Liver (tissue), 2 donors: ENCODE measurements at regions not wholly inside any gene's neighbourhood (a gene's known extent, or its start where the extent isn't known, plus 50 kb on each side); places are given as distances from the start of the nearest gene placed in this dataset.

Experiments
- FOXA1 ChIP-seq: IDR thresholded peaks from 2 replicates; pipeline ENCODE4 v1.6.1; 2016; ENCODE audit warnings: antibody characterized with exemption
- SP1 ChIP-seq: IDR thresholded peaks from 2 replicates; pipeline ENCODE4 v1.6.1; 2018; ENCODE audit warnings: antibody characterized with exemption, mild to moderate bottlenecking
- donor health status: healthy.

DNA sequence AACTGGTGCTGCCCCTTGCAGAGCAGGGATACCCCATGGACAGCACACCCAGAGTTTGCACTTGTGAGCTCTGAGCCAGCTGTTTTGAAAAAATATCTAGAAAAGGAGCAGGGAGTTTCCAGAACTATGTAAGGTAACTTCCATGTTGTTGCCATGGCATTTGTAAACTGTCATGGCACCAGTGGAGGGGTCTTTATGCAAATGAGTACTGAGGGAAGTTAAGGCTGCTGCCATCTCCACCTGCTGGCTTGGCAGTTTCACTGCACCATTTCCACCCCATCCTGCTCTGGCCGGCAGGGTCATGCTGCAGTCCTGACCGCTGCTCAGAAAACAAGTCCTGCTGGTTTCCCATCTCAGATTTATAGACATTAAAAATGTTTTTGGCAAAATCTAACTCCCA is 52.3 kb upstream of the SNTG2 start:
- TF ChIP-seq SP1 (no peak), FOXA1 (no peak)
